ENCODE measurements at regions not wholly inside any gene's neighbourhood (a gene's known extent, or its start where the extent isn't known, plus 50 kb on each side); places are given as distances from the start of the nearest gene placed in this dataset.

DNA sequence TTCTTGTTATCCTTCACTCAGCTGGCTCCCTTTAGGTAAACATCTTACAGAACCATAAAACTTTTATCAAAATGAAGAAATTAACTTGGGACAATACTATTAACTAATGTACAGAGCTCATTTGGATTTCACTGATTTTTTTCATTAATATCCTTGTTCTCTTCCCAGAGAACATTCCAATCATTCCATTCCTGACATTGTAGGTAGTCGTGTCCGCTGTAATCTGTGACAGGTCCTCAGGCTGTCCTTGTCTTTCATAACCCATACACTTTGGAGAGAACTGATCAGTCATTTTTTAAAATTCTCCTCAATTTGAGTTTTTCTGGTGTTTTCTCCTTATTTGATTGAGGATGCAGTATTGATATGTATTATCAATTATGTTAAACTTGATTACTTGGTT, 916.8 kb downstream of the GALC start:
- TF ChIP-seq, protein P1, sequence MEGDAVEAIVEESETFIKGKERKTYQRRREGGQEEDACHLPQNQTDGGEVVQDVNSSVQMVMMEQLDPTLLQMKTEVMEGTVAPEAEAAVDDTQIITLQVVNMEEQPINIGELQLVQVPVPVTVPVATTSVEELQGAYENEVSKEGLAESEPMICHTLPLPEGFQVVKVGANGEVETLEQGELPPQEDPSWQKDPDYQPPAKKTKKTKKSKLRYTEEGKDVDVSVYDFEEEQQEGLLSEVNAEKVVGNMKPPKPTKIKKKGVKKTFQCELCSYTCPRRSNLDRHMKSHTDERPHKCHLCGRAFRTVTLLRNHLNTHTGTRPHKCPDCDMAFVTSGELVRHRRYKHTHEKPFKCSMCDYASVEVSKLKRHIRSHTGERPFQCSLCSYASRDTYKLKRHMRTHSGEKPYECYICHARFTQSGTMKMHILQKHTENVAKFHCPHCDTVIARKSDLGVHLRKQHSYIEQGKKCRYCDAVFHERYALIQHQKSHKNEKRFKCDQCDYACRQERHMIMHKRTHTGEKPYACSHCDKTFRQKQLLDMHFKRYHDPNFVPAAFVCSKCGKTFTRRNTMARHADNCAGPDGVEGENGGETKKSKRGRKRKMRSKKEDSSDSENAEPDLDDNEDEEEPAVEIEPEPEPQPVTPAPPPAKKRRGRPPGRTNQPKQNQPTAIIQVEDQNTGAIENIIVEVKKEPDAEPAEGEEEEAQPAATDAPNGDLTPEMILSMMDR (IDR thresholded peaks at IDR 0.05; ENCODE audit: insufficient read depth, low read depth, low read length), result no peak
- no peak for TF ChIP-seq EZH2 (IDR thresholded peaks at IDR 0.05; ENCODE audit: insufficient read depth, low read length)
